Pancreas (tissue), 10 donors: ENCODE measurements at regions not wholly inside any gene's neighbourhood (a gene's known extent, or its start where the extent isn't known, plus 50 kb on each side); places are given as distances from the start of the nearest gene placed in this dataset.

Source experiments
- ATAC-seq, 4 donors: fragments of 200-7000 bp; cut with Tn5 transposase; one replicate each; pipeline versions ENCODE4 v1.8.0 to v1.9.1; 2020; ENCODE audit warnings: mild to moderate bottlenecking in 4 of 4, moderate library complexity in 4 of 4
- DNase-seq, 6 donors: peaks; one replicate each; pipeline ENCODE4 v3.0.0-alpha.2; 2020
- FAIRE-seq: peaks from 2 replicates; lab custom pipeline; 2012; peaks lifted over from hg19 to GRCh38; lab: Jason Lieb, UNC
- H3K27ac ChIP-seq, 4 donors: fragments of 200-600 bp; sonication (generic); 1 replicate in 3 of 4; 2 replicates in 1 of 4; pipeline versions ENCODE4 v1.5.0 to v1.8.0; 2020
- H3K27me3 ChIP-seq, 4 donors: fragments of 200-600 bp; one replicate each; pipeline ENCODE4 v1.8.0; 2021
- H3K36me3 ChIP-seq, 3 donors: fragments of 200-600 bp; sonication (generic) in 1 of 3; one replicate each; pipeline versions ENCODE4 v1.5.0 to v1.8.0; 2020 to 2021
- H3K4me1 ChIP-seq, 3 donors: fragments of 200-600 bp; one replicate each; pipeline ENCODE4 v1.8.0; 2021
- H3K4me3 ChIP-seq, 4 donors: fragments of 200-600 bp; sonication (generic) in 2 of 4; one replicate each; pipeline versions ENCODE4 v1.5.0 to v1.8.0; 2020 to 2021
- H3K9me3 ChIP-seq, 4 donors: fragments of 200-600 bp; one replicate each; pipeline ENCODE4 v1.8.0; 2021
- CTCF ChIP-seq, 4 donors: fragments of 200-600 bp; sonication (generic) in 3 of 4; IDR thresholded peaks; one replicate each; pipeline versions ENCODE4 v1.5.0 to v1.8.0; 2021; ENCODE audit warnings: antibody characterized with exemption in 4 of 4
- WGBS, 2 donors: extraction: QIAGEN DNeasy Blood & Tissue Kit; methylation state at CpG; one replicate each; pipeline ENCODE4 v1.1.7; 2013; 5-methylcytosine and 5-hydroxymethylcytosine counted together
- intact Hi-C, 3 donors: fragments of 100-400 bp; cut with DNase I; formaldehyde crosslinking; loops; one replicate each; pipeline versions ENCODE4 v1.11.1 to v1.14.2; 2022
- donor health status: healthy with polysubstance abuse.
- donor health status: DM: no; HTN: no; CAD: no; lungs with moderate emphysema.
- donor health status: DM: no; HTN: no; CAD: no.
- donor health status: control.
- donor health status: control.
- donor health status: Bipolar disorder and iron deficiency.
- donor health status: DM: yes; HTN: yes; CAD: no.
- donor health status: DM: no; HTN: no; CAD: no.
- donor health status: DM: no; HTN: no; CAD: no.
- donor health status: DM: yes; HTN: yes; CAD: no.

- Histone ChIP-seq H3K9me3 (no peaks in the 10 kb centered on the region), H3K27me3 (no peaks in the 10 kb centered on the region), H3K27ac (no peak overlapping the region), H3K4me1 (no peaks in the 10 kb centered on the region), H3K4me3 (no peak overlapping the region), H3K36me3 (no peaks in the 10 kb centered on the region)
- WGBS, 2 donors: 82 to 90% methylated on average over 2 of the region's 2 CpGs
- FAIRE-seq (no peak), DNase-seq (no peak), ATAC-seq (no peak)
- TF ChIP-seq CTCF (IDR thresholded peaks at IDR 0.05): no peak
- intact Hi-C loops: no loop called here
Observed at GRCh38 chr2:188705191-188705590, 269.0 kb upstream of the COL3A1 start.

- no peak for ATAC-seq
- TF ChIP-seq CTCF (IDR thresholded peaks at IDR 0.05): no peak
- WGBS, 2 donors: 73 to 83% methylated on average over 1 of the region's 1 CpG
- Histone ChIP-seq H3K4me3 (no peak overlapping the region), H3K36me3 (no peaks in the 10 kb centered on the region), H3K27ac (no peak overlapping the region), H3K4me1 (no peaks in the 10 kb centered on the region), H3K27me3 (no peaks in the 10 kb centered on the region), H3K9me3 (no peaks in the 10 kb centered on the region)
- no peak for FAIRE-seq
- DNase-seq: no peak
- intact Hi-C loops: no loop called here
Observed at GRCh38 chr2:188713961-188714360, 260.2 kb upstream of the COL3A1 start.

- Histone ChIP-seq H3K4me3 (no peak overlapping the region), H3K27ac (no peak overlapping the region), H3K4me1 (no peaks in the 10 kb centered on the region), H3K36me3 (no peaks in the 10 kb centered on the region), H3K27me3 (no peaks in the 10 kb centered on the region), H3K9me3 (no peaks in the 10 kb centered on the region)
- WGBS, 2 donors: 76 to 78% methylated on average over 2 of the region's 2 CpGs
- no peak for ATAC-seq
- TF ChIP-seq CTCF (IDR thresholded peaks at IDR 0.05): no peak
- peak; percentile 34 for FAIRE-seq
- intact Hi-C loops: no loop called here
- no peak for DNase-seq
Observed at GRCh38 chr2:188720811-188721605, 253.2 kb upstream of the COL3A1 start.

- no peak for FAIRE-seq
- intact Hi-C loops: no loop called here
Observed at GRCh38 chr2:188721784-188722183, 252.4 kb upstream of the COL3A1 start.

More at GRCh38 chr2:188721784-188722183, 252.4 kb upstream of the COL3A1 start:
- DNase-seq (no peak), ATAC-seq (no peak)
- no peaks in the 10 kb centered on the region for H3K27me3 ChIP-seq
- H3K27ac ChIP-seq: no peak overlapping the region
- 39 to 50% methylated on average over 3 of the region's 3 CpGs for WGBS, 2 donors
- H3K4me3 ChIP-seq: no peak overlapping the region
- H3K36me3 ChIP-seq: no peaks in the 10 kb centered on the region
- no peaks in the 10 kb centered on the region for H3K4me1 ChIP-seq
- no peaks in the 10 kb centered on the region for H3K9me3 ChIP-seq
- TF ChIP-seq CTCF (IDR thresholded peaks at IDR 0.05): no peak
